ENCODE measurements at regions not wholly inside any gene's neighbourhood (a gene's known extent, or its start where the extent isn't known, plus 50 kb on each side); places are given as distances from the start of the nearest gene placed in this dataset.

DNA sequence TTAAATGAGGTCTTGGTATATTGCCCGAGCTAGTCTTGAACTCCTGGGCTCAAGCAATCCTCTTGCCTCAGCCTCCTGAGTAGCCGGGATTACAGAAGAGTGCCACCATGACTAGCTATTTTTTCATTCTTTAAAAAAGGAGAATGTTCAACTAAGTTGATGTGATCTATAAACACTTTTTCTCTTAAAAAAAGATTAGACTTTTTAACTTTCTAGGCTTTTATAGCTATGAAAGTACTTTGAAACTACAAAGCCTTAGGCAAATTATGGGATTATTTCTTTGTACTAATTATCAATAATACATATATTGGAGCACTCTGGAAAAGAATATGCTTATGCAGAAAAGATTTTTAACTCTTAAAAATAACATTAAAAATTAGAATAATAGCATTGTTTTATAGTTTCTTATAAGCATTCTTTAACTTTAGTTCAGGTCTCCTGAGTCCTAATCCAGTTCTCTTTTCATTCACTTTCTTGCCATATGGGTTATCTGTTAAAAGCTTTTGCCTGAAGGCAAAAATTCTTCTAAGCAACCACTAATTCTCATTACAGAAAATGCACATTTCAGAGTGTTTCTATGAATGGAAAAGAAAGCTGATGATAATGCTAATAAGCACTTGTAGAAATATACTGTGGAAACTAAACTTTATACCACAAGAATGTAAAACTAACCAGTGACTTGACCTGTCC is 87.8 kb downstream of the DPPA2 start:
- Mint-ChIP-seq H3K36me3 (no peaks in the 10 kb centered on the region), H3K9me3 (peaks cover 16% of the 10 kb centered on the region), H3K4me1 (peaks cover 12% of the 10 kb centered on the region), H3K4me3 (no peak overlapping the region), H3K27ac (no peak overlapping the region), H3K27me3 (ENCODE audit: low read depth) (no peaks in the 10 kb centered on the region)
- DNase-seq (ENCODE audit: low spot score in 2 of 2, unreplicated experiment in 2 of 2), result no peak
- TF ChIP-seq CTCF (IDR thresholded peaks at IDR 0.05; ENCODE audit: unreplicated experiment), result no peak

DNA sequence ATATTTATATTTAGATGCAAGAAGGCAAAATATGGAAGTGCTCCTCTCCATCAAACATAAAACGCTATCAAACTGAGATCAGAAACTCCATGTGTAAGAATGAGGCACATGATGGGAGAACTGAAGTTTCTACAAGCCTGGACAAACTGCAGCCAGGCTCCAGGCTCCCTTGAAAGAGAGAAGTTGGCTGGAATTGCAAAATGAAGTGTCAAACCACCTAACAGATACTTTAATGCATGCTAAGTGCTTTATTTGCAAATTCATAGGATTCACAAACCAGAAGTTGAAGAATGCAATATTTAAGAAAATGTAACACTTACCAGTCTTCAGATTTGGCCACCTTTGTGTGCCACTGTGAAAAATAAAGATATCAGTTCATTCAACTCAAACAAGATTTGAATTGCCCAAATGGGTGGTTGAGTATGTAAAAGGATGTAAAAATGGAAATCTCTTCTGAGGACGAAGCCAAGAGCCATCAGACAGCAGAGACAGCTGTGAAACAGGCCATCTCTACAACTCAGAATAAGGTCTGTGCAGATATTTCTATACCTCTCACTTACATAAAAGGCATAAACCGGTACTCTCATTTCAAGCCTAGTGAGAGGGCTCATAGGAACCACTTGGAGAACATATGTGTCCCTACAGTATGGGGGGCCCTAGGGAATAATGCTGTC is 87.0 kb downstream of the DPPA2 start:
- Mint-ChIP-seq H3K4me3 (no peak overlapping the region), H3K27ac (no peak overlapping the region), H3K36me3 (no peaks in the 10 kb centered on the region), H3K27me3 (ENCODE audit: low read depth) (no peaks in the 10 kb centered on the region), H3K4me1 (peaks cover 12% of the 10 kb centered on the region), H3K9me3 (peaks cover 16% of the 10 kb centered on the region)
- DNase-seq (ENCODE audit: low spot score in 2 of 2, unreplicated experiment in 2 of 2), result no peak
- no peak for TF ChIP-seq CTCF (IDR thresholded peaks at IDR 0.05; ENCODE audit: unreplicated experiment)

DNA sequence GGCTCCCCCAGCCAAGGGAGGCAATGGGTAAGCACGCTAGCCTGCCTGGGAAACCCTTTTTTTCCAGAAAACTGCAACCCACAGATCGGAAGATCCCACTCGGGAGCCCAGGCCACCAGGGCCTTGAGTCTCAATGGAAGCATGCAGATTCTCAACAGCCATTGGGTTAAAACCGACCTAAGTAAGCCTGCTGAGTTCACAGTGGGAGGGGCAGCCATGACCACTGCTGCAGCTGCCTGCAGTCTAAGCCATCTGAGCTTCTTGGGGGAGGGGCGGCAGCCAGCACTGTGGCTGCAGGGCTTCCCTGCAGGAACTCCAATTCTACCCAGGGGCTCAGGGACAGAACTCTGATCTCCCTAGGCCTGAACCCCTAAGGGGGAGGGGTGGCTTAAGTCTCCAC is 82.0 kb downstream of the DPPA2 start:
- Mint-ChIP-seq H3K4me1 (no peaks in the 10 kb centered on the region), H3K36me3 (peaks cover 10% of the 10 kb centered on the region), H3K9me3 (peaks cover 46% of the 10 kb centered on the region), H3K27ac (no peak overlapping the region), H3K27me3 (ENCODE audit: low read depth) (no peaks in the 10 kb centered on the region), H3K4me3 (no peak overlapping the region)
- no peak for DNase-seq (ENCODE audit: low spot score in 2 of 2, unreplicated experiment in 2 of 2)
- TF ChIP-seq CTCF (IDR thresholded peaks at IDR 0.05; ENCODE audit: unreplicated experiment), result no peak

DNA sequence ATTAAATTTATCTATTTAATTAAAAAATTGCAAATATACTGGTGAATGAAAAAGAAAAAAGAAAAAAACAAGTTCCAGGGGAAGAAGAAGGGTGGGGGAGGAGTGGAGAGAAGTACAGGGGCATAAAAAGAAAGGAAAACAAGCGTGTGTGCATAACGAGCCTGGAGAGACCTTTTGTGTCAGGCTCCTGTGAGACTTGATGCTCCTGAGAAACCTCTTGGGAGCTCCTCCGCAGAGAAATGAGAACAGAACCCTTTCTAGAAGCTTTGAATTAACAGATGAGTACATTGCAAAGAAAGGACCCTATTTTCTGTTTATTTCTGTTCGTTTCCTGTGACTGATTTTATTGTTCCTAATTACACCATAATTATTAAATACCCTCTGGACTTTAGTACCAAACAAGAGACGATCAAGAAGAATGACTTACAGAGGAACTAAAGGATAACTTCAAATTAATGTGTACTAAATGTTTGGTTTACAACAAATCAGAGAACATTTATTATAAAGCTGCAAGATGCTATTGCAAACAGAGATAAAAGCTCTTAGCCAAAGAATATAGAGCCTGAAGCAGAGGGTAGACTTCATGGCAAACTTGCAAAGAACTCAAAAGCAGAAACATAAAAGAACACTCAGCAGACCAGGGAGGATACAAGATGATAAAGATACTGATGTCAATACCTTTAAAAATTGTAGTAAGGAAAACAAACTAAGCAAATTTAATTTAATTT is 74.7 kb downstream of the DPPA2 start:
- no peak for TF ChIP-seq CTCF (IDR thresholded peaks at IDR 0.05; ENCODE audit: unreplicated experiment)
- DNase-seq (ENCODE audit: low spot score in 2 of 2, unreplicated experiment in 2 of 2), result no peak
- Mint-ChIP-seq H3K9me3 (peaks cover 20% of the 10 kb centered on the region), H3K36me3 (peaks cover 5% of the 10 kb centered on the region), H3K27ac (peak overlapping the region; percentile 5), H3K27me3 (ENCODE audit: low read depth) (no peaks in the 10 kb centered on the region), H3K4me3 (no peak overlapping the region), H3K4me1 (peaks cover 15% of the 10 kb centered on the region)

DNA sequence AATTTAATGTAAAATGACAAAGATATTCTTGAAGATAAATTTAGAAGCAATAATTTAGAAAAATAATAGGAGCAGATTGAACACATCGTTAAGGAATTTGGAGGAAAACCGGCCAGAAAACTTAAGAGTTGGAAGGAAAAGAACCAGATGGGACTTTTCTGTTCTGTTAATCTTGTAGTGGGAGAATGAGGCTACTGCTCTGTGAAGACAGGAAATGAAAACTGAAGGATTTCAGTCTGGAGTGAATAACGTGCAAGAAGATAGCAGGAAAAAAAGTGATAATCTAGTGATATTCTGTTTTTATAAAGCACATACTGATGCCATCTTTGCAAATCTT is 74.2 kb downstream of the DPPA2 start:
- no peak overlapping the region for H3K4me3 Mint-ChIP-seq
- H3K9me3 Mint-ChIP-seq, result peaks cover 18% of the 10 kb centered on the region
- peaks cover 2% of the 10 kb centered on the region for H3K36me3 Mint-ChIP-seq
- H3K27ac Mint-ChIP-seq, result peak overlapping the region; percentile 6
- no peak for DNase-seq (ENCODE audit: low spot score in 2 of 2, unreplicated experiment in 2 of 2)
- H3K27me3 Mint-ChIP-seq (ENCODE audit: low read depth), result no peaks in the 10 kb centered on the region
- no peak for TF ChIP-seq CTCF (IDR thresholded peaks at IDR 0.05; ENCODE audit: unreplicated experiment)
- H3K4me1 Mint-ChIP-seq, result peaks cover 15% of the 10 kb centered on the region
